ENCODE measurements at regions not wholly inside any gene's neighbourhood (a gene's known extent, or its start where the extent isn't known, plus 50 kb on each side); places are given as distances from the start of the nearest gene placed in this dataset.

DNA sequence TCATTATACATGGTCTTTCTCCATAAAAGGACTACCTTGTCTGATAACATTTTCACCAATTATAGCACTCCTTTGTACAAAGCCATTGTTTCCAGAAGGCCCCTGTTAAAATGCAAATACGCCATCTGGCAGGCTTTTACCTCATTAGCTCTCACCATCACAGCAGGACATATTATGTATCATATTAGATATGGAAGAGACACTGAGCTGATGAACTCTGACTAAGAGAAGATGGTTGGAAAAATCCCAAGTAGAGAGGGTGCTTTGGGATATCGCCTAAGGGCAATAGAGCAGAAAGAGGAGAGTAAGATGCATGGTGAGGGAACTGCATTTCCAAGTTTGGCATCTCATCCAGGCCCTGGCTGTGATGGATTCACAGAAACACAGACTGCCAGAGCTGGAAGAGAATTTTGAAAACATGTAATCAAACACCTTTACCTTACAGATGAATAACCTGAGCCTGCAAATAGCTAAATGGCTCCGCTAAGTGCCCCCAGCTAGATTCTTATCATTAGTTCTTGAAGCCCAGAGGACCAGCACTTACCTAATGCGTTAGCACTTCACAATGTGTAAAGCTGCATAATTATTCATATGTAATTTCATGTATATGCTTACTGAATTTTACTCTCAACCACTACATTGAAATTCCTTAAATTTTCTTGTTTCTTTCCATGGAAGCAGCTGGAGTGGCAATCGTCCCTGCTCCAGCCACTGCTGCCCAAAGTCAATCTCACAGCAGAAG lies 393.6 kb upstream of the IZUMO3 start:
- TF ChIP-seq POLR2A (IDR thresholded peaks at IDR 0.05) = no peak
- TF ChIP-seq, protein P1, sequence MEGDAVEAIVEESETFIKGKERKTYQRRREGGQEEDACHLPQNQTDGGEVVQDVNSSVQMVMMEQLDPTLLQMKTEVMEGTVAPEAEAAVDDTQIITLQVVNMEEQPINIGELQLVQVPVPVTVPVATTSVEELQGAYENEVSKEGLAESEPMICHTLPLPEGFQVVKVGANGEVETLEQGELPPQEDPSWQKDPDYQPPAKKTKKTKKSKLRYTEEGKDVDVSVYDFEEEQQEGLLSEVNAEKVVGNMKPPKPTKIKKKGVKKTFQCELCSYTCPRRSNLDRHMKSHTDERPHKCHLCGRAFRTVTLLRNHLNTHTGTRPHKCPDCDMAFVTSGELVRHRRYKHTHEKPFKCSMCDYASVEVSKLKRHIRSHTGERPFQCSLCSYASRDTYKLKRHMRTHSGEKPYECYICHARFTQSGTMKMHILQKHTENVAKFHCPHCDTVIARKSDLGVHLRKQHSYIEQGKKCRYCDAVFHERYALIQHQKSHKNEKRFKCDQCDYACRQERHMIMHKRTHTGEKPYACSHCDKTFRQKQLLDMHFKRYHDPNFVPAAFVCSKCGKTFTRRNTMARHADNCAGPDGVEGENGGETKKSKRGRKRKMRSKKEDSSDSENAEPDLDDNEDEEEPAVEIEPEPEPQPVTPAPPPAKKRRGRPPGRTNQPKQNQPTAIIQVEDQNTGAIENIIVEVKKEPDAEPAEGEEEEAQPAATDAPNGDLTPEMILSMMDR (IDR thresholded peaks at IDR 0.05 in 8 of 11, conservative IDR thresholded peaks at IDR 0.05 in 3 of 11) = no peak

All from spleen (tissue), 7 donors.